Right ventricle myocardium superior (tissue), 1 donor: ENCODE measurements at regions not wholly inside any gene's neighbourhood (a gene's known extent, or its start where the extent isn't known, plus 50 kb on each side); places are given as distances from the start of the nearest gene placed in this dataset.

Source experiments
- ATAC-seq: fragments of 200-7000 bp; cut with Tn5 transposase; one replicate; pipeline ENCODE4 v1.9.1; 2020; ENCODE audit warnings: mild to moderate bottlenecking; ENCODE audit not compliant: poor library complexity
- DNase-seq: peaks from one replicate; pipeline ENCODE4 v3.0.0-alpha.2; 2020
- intact Hi-C: fragments of 100-400 bp; cut with DNase I; formaldehyde crosslinking; loops from one replicate; pipeline ENCODE4 v1.11.2; 2022
- donor health status: DM: no; HTN: yes; CAD: no; lungs with severe emphysema.

DNA sequence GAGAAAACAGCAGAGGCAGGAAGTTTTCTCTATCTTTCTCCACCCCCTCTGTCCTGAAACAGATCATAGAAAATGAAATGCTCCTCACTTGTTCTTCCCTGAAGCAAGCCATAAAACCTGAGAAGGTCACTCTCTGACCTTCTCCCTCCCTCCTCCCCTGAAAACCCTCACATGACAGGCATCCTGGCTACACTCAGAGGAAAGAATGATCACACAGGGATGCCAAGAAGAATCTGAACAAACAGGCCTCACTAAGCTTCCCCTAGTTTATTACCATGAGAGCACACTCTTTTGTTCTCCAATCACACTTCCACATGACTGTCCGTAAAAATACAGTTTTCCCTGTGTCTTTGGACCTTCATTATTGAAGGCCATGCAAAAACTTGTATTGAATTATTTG lies 300.1 kb downstream of the BUD13 start:
- intact Hi-C loops, result no loop called here
- DNase-seq (no peak), ATAC-seq (peak; percentile 74)

DNA sequence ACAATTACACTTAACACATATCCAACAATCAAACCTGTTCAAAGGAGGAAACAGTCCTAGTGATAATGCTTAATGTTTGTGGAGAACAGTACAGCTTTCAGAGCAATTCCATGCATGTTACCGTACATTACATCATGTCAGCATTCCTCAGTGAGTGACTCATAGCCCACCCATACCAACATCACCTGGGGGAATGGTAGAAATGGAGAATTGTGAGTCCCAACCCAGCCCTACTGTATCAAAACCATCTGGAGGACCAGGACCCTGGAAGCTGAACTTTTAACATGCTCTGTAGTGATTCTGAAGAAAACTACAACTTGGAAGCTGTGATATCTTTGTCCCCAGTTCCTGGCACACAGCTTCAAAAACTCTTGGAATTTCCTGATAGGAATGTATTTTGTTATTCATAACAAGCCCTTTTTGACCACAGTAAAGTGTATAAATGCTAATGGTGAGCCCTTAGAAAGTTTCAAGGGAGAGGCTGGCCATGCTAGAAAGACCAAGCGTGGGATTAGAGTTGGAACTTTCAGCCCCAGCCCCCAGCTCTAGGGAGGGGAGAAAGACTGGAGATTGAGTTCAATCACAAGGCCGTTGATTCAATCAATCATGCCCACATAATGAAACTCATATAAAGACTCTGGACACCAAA lies 301.1 kb downstream of the BUD13 start:
- intact Hi-C loops, result no loop called here
- ATAC-seq (no peak), DNase-seq (no peak)

DNA sequence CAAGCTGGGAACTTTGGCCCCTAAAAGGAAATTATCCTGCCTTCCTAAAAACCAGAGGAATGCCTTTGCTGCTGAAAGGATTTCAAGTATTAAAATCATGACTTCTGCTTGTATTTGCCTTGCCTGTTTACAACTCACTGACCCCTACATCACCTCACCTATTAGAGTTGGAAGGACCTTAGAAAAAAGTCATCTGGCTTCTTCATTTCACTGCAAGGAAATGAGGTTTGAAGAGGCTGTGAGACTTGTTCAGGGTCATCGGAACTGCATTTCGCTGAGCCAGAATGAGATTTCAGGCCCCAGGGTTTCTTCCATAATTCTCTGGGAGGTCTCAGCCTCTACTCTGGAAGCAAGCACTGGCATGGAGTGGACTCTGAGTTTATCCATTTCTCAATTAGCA lies 304.1 kb downstream of the BUD13 start:
- ATAC-seq (no peak), DNase-seq (no peak)
- intact Hi-C loops, result no loop called here

DNA sequence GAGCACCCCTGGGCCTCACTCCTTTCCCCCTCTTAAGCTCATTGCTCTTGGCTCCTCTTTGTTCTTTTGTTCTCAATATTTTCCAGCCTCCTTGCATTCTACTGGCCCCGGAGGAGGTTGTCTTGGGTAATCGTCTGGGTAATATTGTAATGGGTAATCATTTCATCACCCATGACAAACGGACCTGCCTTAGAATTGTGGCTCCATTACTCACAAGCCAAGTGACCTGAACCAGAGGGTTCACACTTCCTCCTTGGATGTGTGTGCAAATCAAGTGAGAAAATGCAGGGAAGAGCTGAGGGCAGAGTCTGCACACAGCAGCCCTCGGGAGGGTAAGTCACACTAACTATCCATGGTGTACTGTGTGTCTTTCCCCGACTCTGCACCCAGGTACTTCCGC lies 305.0 kb downstream of the BUD13 start:
- no peak for DNase-seq
- intact Hi-C loops, result no loop called here
- ATAC-seq, result no peak

DNA sequence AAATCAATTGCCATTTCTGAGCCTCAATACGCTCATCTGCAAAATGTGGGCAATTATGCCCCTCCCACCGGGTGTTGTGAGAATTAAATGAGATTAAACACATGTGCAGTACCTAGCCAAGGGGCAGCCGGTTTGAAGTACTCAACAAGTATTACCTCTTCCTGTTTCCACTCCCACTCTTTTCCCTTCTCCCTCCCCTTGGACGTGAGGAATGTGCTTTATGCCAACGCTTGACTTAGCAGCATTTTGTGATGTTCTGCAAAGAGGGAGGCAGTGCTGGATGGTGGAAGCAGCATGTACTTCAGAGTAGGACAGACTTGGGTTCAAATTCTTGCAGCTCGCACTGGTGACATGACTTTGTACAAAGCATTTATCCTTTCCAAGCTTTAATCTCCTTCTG lies 306.0 kb downstream of the BUD13 start:
- no peak for DNase-seq
- ATAC-seq, result no peak
- intact Hi-C loops, result no loop called here

DNA sequence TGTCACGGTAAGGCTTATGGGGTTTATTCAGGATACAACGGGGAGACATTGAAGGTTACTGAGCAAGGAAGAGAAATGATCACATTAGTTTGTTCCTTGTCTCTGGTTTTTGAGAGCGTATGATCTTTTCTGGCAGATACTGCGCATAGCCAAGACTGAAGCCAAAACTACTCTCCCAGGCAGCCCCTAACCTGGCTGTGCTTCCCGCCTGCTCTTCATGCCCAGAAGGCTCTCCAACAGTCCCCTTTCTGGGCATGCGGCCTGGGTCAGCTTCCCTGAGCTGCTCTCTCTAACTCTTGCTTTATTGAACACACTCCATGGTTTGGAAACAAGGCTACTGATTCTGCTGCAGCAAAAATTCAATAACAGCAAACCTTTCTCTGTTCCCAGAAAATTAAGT lies 306.6 kb downstream of the BUD13 start:
- no peak for DNase-seq
- ATAC-seq, result no peak
- intact Hi-C loops, result no loop called here

DNA sequence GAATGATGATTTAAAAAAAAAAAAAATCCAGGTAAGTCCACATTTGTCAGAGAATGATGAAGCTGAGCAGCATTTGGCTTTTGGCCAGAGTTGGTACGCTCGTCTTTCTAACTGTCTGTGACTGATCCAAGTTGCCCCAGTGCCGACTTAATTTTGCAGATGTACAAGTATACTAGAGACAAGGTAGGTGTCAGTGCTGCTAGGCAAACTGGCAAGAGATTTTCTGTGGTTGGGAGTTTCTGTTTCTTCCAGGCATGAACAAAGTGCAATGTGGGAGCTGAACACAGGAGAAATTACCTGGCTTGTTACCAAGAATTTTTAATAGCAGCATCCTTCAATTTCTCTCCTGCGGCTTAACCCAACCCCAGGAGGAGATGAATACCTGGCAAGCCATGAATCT lies 307.7 kb downstream of the BUD13 start:
- intact Hi-C loops, result no loop called here
- DNase-seq (no peak), ATAC-seq (no peak)

DNA sequence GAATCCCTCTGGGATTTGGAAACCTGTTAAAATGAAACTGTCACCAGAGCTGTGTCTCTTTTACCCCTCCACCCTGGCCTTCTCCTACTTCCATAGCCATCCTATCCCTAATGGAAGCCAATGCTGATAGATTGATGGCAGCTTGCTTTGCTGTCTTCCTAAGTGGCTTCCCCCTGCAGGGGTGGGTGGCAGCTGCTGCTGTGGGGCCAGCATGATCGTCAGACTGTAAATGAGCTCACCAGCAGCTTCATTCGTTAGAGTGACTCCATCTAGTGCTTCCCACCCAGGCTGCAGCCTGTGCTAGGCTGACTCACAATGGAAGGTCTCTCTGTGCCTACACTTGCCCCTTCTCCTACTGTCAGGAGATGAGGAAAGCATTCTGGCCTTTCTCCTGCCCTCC lies 311.0 kb downstream of the BUD13 start:
- ATAC-seq, result no peak
- intact Hi-C loops, result no loop called here

DNA sequence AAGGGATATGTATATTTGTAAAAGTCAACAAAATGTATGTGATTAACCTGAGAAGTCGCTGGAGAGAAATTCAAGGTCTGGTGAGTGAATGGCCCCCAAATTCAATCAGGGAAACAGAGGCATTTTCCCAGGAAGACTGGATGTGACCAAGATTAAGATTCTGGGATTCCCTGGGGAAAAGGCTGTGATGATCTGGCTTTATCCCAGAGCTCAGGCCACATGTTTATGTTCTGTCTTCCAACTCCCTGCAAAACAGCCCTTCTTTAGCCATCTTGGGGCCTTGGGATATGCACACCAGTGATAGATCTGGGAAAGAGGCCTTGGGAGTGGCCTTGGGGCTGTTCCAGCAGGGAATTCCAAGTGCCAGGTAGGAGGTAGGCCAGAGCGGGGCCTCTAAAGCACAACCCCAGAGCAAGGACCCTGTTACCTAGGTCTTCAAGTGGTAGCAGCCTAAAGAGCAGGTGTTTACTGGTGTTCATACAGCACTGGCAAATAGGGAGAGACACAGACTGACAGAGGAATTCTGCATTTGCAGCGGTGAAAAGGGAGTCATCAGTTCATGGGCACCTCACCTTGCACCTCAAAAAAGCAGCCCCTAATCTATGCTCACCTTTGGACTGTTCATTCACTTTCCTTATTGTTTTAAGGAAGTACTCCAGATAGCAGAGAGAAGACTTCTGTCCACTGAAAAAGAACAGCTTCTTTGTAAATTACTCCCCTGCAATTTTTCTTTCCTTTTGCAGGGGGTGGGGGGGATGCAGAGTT lies 312.4 kb downstream of the BUD13 start:
- intact Hi-C loops, result no loop called here
- ATAC-seq (no peak), DNase-seq (no peak)

More for the DNA sequence above, 311.0 kb downstream of the BUD13 start:
- no peak for DNase-seq

DNA sequence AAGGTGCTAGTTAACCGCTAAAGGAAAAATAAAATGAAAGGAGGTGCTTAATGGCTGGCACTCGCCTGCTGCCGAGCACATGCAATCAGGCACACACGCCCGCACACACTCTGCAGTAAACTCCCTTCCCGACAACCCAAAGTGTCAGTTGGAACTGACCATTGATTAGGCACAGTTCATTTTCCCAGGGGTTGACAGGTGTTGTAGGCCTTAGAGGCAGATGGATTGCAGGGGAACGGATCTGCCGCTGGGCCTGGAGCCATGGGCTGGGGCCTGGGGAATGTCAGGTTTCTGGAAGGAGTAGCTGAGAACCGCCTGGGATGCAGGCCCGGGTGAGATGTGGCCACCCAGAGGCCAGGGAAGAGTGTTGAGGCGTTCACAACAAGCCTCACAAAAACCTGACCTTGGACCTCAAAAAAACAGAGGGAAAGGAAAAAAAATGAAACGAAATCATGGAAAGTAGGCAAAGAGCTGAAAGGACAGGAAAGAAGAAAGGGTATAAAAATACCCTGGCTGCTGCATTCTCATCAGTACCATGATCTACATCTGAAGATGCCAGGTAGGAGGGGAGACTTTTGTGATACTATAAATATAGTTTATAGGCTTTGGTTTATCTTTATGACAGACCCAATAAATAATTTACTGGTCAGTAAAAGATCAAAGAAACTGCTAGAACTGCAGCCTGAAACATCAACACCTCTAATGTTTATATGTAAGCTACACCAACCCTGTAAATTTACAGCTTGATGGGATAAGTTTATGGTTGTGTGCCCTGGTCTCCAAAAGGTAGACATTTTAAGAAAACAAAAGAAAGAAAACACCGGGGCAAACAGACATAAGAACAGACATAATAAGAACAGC lies 313.4 kb downstream of the BUD13 start:
- intact Hi-C loops, result loop anchor here (5.0 kb wide), 1 partner anchor 183 kb away; no protein-coding TSS in a partner anchor
- peak; percentile 45 for ATAC-seq
- DNase-seq, result peak; percentile 42

DNA sequence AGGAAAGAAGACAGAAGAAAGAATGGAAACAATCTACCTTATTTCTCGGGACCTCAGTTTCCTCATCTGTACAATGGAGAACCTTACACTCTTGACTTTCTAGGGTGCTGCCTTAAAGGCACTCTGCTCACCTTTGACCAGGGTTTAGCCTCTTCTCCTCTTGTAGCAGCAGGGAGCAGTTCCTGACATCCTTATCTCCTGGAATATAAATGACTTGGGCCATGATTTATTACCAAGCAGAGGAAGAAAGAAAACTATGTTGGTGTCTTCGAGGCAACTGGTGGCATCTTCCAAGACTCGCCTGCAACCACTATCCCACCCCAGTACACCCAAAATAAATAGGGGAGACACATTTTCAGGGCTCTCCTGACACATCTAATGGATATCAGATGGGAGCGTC lies 314.2 kb downstream of the BUD13 start:
- intact Hi-C loops, result loop anchor here (5.0 kb wide), 1 partner anchor 184 kb away; no protein-coding TSS in a partner anchor
- ATAC-seq, result no peak
- no peak for DNase-seq

DNA sequence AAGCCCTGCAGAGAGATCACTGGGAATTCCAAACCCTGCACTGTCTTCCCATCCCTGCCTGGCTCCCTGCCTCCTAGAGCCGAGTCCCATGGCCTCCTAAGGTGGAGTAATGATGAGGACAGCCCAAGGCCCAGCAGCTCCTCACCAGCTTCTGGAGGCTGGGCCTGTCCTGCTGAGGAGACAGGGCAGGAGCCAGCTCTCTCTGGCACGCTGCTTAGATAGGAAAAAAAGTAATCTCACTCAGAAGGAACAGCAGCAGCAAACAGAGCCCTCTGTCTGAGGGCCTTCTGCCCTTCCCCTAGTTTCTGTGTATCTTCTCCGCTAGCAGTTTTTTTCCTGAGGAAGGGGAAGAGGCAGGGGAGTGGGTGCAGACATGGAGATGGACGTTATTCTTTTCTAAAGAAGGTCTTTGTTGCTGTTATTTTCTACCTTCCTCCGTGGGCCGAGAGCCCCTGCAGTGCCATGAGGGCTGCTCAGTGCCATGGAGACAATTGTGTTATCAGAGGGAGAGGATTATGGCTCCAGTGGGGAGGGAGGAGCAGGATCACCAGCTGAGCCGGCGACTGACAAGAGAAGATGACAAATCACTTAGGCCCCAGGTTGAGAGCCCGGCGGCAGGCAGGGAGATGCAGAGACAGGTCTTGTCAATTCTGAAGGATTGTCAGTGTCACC lies 315.3 kb downstream of the BUD13 start:
- no peak for ATAC-seq
- intact Hi-C loops, result loop anchor here (5.0 kb wide), 1 partner anchor 185 kb away; no protein-coding TSS in a partner anchor

DNA sequence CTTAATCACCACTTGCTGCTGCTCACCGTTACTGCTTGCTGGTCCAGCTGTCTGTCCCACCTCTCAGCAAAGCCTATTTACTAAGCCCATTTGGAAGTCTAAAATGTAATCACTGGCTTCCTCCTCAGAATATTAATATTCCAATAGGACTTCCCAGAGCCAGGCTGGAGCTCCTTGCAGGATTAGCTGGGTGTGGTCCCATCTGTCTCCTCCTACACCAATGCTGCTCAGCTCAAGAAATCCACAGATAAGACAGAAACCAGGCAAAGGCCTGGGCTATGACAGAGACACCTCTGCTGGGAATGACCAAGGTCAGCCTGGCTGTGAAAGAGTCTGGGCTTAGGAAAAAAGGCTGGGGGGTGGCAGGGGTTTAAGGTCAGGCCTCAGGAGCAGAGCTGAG lies 317.8 kb downstream of the BUD13 start:
- ATAC-seq, result no peak
- intact Hi-C loops, result loop anchor here (5.0 kb wide), 1 partner anchor 187 kb away; no protein-coding TSS in a partner anchor
- DNase-seq, result no peak

More for the DNA sequence above, 315.3 kb downstream of the BUD13 start:
- DNase-seq, result no peak

DNA sequence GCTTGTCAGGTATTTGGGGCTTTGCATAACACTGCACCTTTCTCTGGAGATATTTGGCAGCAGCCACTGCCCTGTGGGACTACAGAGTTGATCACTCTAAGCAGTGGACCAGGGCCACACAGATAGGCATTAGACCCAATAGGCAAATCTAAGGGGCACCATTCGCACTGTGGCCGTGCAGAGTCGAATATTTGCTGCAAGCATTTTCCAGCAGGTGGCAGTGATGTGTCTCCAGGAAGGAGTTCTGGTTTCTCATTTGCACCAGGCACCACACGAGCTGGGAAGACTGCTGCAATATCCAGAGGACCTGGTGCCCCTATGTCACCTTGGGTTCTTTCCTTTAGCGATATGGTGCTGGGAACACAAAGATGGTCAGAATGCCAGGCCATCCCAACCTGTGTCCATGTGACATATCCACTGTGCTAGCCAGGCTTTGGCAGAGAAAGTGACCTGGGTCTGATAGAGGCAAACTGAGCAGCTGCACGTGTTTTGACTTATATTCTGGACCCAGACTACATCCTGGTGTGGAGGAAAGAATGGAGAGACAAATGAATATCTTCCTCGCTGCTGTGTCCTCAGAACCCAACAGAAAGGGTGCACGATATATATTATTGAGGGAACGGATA lies 318.7 kb downstream of the BUD13 start:
- DNase-seq (no peak), ATAC-seq (peak; percentile 39)
- intact Hi-C loops, result no loop called here

DNA sequence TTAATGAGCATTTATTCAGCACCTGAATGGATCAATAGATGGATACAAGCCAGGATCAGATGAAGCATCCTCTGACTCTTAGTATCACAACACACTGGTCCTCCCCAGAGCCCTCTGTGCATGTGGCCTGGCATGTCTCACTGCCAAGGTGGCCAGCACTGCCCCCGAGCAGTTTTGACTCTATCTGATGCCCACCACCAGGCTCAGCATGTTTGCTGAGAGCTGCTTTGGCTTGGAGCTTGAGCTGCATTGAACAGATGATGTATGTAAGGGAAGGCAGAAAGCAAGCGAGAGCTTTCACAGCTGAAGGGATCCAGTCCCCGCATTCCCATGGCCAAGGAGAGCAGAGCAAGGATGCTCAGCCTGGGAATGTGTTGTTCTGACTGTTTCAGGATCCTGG lies 320.3 kb downstream of the BUD13 start:
- no peak for ATAC-seq
- intact Hi-C loops, result no loop called here
- no peak for DNase-seq

DNA sequence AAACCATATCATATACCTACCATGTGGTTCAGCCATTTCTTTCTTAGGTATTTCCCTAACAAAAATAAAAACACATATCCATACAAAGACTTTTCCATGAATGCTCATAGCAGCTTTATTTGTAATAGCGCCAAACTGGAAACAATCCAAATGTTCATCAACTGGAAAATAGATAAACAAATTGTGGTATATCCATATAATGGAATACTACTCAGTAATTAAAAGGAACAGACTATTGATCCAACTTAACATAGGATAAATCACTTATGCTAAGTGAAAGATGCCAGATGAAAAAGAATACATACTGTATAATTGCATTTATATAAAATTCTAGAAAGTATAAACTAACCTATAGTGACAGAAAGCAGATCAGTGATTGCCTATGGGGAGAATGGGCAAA lies 323.3 kb downstream of the BUD13 start:
- intact Hi-C loops, result no loop called here
- no peak for ATAC-seq
- DNase-seq, result no peak

DNA sequence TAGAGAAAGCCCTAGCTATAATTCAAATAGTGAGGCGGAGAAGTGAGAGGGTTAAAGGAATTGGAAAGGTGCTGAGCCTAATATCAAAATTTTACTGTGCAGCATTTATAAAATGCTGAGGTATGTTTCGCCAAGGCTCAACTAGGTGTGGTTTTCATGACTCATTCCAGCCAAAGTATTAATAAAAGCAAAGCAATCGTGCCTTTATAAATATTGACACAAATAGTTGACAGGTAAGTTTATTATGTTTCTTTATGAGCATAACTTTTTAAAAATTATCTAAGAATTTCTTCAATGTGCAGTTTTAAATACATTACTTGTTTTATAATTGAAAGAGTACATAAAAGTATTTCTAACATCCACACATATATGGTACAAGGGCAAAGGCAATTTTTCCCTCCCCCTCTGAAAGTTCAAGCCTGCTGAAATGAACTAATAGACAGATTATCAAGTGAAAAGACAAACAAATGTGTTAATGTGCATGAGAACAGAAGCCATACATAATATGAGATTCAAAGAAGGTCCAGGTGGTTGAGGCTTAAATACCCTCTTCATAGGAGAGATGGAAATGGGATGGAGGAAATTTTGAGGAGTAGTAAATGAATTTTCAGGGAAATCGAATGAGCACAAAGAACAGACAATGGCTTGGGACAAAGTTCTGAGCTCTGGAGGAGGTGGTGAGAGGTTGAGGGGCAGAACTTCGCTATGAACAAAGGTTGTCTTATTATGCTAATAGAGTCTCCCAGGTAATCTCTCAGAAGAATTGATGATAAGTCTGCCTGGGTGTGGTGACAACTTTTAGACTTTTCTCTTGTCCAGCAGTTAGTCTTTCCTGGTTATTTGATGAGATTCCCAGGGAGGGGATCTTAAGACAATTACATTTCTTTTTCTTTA lies 326.5 kb downstream of the BUD13 start:
- DNase-seq (no peak), ATAC-seq (no peak)
- intact Hi-C loops, result no loop called here
